ENCODE measurements at regions not wholly inside any gene's neighbourhood (a gene's known extent, or its start where the extent isn't known, plus 50 kb on each side); places are given as distances from the start of the nearest gene placed in this dataset.

DNA sequence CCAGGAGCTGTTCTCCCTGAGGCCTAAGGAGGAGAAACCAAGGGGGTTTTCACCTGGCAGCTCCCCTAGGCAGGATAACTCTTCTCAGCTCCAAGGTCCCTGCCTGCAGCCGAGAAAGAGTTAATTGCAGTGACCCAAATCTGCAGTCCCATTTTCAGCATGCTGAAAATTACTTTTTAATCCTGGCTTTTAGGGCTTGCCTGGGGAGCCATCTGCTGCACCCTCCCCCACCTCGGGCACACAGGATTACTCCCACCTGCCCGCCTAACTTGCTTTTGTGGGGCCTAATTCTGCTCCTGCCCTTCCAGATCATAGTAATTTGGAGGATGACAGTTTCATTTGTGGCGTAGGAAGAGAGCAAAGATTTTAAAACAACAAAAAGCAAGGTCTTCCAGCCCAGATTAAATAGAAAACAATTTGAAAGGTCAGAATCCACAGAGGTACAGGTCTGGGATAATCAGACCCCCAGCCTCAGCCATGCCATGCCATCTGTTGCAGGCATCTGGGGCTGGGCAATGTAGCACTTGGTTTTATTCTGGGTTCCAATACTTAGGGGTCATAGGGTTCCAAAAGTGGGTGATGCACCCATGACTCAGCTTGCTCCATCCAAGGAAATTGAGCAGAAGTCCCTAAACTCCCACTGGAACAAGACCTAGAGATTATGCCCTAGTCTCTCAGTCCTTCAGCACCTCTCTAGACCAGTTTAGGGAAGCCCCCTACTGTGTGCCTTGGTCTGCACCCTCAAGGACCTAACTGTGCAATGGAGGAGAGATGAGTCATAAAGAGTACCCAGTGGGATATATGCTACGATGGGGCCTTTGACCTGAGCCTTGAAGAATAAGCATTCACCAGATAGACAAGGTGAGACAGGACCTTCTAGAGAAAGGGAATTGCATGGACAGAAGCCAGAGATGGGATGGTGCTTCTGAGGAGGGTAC, 64.5 kb upstream of the NLK start:
- no peak overlapping the region for H2BK5ac ChIP-seq (ENCODE audit: low read depth, low read length, poor library complexity, severe bottlenecking)
- no peak overlapping the region for H3K56ac ChIP-seq (ENCODE audit: extremely low read depth, insufficient read depth, low read length)
- BruUV-seq (replicated peaks): no TSS peak
- dilution Hi-C loops (cut with HindIII; ENCODE audit: low sequenced_read_pairs, unreplicated experiment): no loop called here
- ChIA-PET POLR2A (ENCODE audit: unreplicated experiment) (no interaction called here), CTCF (no interaction called here)
- no peaks in the 10 kb centered on the region for H3K36me3 ChIP-seq (ENCODE audit: control insufficient read depth, insufficient read depth, low read length)
- no peak overlapping the region for H3K4me2 ChIP-seq (ENCODE audit: low read depth, low read length)
- 0 out of 2 replicates have a peak, but pooled peaks cover 3% of the 10 kb centered on the region for H3K9me1 ChIP-seq (ENCODE audit: insufficient read depth, low read length)
- H3K4me3 ChIP-seq (ENCODE audit: insufficient read depth, low read depth, low read length): no peak overlapping the region
- no peak overlapping the region for H4K5ac ChIP-seq (ENCODE audit: low read depth, low read length)
- no peaks in the 10 kb centered on the region for H3K9me3 ChIP-seq (ENCODE audit: control insufficient read depth, insufficient read depth, low read length)
- H3K79me1 ChIP-seq (ENCODE audit: low read depth in 1 of 2, low read length in 2 of 2): no peaks in the 10 kb centered on the region
- no peak overlapping the region for H3K4ac ChIP-seq (ENCODE audit: low read depth, low read length)
- DNase-seq: peak; percentile 3
- H2AFZ ChIP-seq (replicated peaks; ENCODE audit: low read length, poor library complexity): no peak overlapping the region
- H3K27ac ChIP-seq (ENCODE audit: insufficient read depth, low read length): no peak overlapping the region
- H4K91ac ChIP-seq (ENCODE audit: insufficient read depth, low read depth, low read length): no peak overlapping the region
- no peak overlapping the region for H3K9ac ChIP-seq (ENCODE audit: low read depth, low read length)
- TF ChIP-seq RAD21 (IDR thresholded peaks at IDR 0.05; ENCODE audit: low read length) (no peak), MAFK (IDR thresholded peaks at IDR 0.05; ENCODE audit: low read depth, low read length) (no peak), BHLHE40 (IDR thresholded peaks at IDR 0.05; ENCODE audit: low read depth, low read length) (no peak), MXI1 (IDR thresholded peaks at IDR 0.05; ENCODE audit: borderline replicate concordance, low read depth, low read length) (no peak), CHD1 (IDR thresholded peaks at IDR 0.05; ENCODE audit: low read depth, low read length) (no peak)
- no peaks in the 10 kb centered on the region for H3K4me1 ChIP-seq (ENCODE audit: control insufficient read depth, insufficient read depth, low read length)
- no peak overlapping the region for H2AK5ac ChIP-seq (ENCODE audit: low read depth, low read length)
- no peak overlapping the region for H3K14ac ChIP-seq (replicated peaks; ENCODE audit: low read depth, low read length)
- peak overlapping the region; percentile 65 for H2AK9ac ChIP-seq (replicated peaks; ENCODE audit: low read depth, low read length, poor library complexity)
- H3K18ac ChIP-seq (ENCODE audit: low read depth, low read length): no peak overlapping the region
- H2BK120ac ChIP-seq (ENCODE audit: low read depth, low read length): no peak overlapping the region
- H4K8ac ChIP-seq (ENCODE audit: low read depth in 2 of 2, low read length in 2 of 2): no peak overlapping the region
- H4K20me1 ChIP-seq (ENCODE audit: insufficient read depth, low read length): no peaks in the 10 kb centered on the region
- in situ Hi-C loops (cut with MboI; ENCODE audit: low sequenced_read_pairs): no loop called here
- H2BK15ac ChIP-seq (ENCODE audit: low read depth, low read length): no peak overlapping the region
- no peak overlapping the region for H3K23ac ChIP-seq (ENCODE audit: low read depth, low read length)
- no peak overlapping the region for H2BK20ac ChIP-seq (ENCODE audit: low read depth, low read length)
- intact Hi-C loops (cut with micrococcal nuclease): no loop called here
- peaks cover 4% of the 10 kb centered on the region for H3K27me3 ChIP-seq (ENCODE audit: control insufficient read depth, insufficient read depth, low read length)
- WGBS, 2 experiments (ENCODE audit: extremely low coverage in 2 of 2, insufficient read length in 1 of 2): 80% methylated on average over 1 of the region's 5 CpGs; no CpG with 5 or more reads in 1 of the 2 experiments
- ATAC-seq (ENCODE audit: low read depth): no peak
